GM19395 (cell line): ENCODE measurements at regions not wholly inside any gene's neighbourhood (a gene's known extent, or its start where the extent isn't known, plus 50 kb on each side); places are given as distances from the start of the nearest gene placed in this dataset.

ENCODE experiments used
- ATAC-seq: cut with Tn5 transposase; IDR thresholded peaks from one replicate; pipeline ENCODE4 v1.9.1; 2021; ENCODE audit warnings: mild to moderate bottlenecking, moderate library complexity; ENCODE audit not compliant: unreplicated experiment

DNA sequence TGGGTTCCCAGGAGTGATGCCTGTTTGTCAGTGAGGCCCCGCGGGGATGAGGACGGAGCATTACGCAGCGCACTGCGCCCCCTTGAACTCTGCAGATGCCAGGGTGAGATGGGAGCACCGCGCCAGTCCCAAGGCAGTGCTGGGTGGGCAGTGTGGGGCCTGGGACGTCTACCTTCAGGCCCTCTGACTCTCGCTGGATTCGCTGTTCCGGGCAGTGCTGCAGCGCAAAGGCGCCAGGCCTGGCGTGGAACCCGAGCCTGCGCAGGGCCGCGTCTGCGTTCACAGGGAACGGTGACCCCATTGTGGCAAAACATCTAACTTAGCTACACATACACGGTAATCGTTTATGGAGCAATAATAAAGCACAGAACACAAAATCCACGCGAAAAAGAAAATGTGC is 257.3 kb downstream of the QKI start:
- ATAC-seq: no peak

DNA sequence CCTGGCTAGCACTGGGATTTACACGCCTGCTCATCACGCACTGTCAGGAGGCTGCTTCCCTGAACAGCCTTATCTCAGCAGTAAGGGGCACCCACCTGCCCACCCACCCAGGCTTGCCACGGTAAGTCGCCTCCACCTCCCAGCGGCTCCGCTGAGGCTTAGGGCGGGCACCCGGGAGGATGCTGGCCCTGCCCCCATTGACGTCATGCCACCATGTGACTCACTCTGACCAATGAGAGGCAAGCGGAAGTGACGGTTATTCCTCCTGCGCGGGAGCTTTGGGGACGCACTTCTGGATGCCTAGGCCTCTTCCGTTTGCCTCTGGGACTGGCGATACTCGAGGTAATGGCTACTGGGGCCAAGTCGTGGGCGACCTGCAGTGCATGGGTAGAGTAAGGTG is 256.8 kb downstream of the QKI start:
- no peak for ATAC-seq

DNA sequence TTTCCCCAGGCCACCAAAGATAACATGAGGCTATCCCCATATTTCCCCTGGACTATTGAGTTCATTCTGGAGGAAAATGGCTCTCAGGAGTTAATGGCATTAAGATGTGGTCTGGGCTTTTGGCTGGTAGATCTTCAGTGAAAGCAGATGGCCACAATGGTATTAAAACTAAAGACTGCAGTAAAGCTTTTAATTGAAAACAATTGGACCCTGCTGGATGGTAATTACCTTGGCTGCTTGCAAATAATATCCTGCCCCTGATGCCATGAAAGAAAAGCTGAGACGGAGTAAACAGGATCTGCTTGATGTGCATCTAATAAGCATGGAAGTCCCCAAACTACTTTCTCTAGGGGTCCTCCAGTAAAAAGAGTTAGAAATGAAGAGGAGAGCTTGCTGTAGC is 255.8 kb downstream of the QKI start:
- no peak for ATAC-seq

DNA sequence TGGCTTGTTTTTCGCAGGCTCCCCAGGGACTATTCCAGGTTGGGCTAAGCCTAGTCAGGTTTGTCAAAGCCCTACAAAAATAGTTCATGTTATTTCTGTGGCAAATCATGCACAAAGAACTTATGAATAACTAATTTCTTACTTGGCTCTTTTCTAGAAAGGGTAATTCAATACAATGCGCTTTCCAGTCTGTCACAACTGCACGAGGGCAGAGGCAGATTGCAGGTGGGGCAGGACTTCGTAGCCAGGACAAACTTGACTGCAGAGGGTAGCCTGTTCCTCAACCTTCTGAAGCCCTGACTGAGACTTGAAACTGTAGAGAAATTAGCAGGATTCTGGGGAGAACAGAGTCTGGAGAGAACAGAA is 253.5 kb downstream of the QKI start:
- ATAC-seq: peak; percentile 67

DNA sequence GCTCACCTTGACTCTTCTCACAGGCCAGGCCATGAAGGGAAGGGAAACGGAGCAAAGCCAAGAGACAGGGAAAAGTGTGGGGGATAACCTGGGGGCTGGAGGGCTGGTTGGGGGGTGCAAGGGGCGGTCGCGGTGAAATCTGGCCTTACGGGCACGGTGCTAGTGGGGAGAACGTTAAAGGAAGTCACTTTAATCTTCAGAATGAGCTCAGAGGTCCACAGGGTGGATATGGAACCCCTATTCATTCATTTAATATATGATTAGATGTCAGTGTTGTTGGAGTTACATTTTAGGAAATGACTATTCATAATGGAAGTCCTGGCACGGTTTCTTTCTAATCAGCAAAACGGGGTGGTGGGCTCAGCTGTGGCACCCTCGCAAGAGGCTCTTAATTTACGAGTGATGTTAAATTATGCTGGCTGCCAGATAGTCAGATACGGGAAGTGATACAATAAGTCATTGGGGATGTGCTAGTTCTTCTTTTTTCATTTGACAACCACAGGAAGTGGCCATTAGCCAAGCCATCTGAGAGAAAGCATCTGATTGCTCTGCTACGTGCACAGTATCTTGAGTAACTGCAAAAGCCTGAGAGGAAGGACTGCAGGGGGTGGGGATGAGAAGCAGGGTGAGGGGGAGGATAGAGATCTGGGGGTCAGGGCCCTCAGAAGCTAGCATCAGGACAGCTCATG is 253.0 kb downstream of the QKI start:
- ATAC-seq: peak; percentile 97

DNA sequence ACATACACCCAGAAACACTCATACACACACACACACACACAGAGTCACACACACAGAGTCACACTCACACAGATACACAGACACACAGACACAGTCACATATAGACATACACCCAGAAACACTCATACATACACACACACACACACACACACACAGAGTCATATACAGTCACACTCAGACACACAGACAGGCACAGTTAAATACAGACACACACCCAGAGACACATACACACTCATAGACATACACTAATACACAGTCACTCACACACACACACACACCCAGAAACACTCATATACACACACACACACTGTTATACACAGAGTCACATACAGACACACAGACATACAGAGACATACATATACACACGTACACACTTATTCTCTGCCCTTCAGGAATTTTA is 250.9 kb downstream of the QKI start:
- ATAC-seq: no peak

DNA sequence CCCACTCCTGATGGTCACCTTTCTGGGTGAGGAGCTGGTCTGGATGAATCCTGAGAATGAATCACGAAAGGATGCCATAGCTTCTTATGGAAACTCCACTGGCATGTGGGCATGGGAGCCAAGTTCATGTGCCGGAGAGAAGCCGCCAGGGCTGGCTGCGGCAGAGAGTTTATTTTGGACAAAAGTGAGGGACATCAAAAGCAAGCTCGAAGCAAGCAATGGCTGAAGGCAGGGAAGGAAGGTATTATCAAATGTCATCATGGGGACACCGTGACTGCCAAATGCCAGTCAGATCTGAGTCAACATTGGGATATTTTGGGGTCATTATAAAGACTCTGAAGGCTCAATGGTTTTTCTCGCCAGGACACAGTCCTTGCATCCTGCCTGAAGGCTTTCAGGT is 249.1 kb downstream of the QKI start:
- no peak for ATAC-seq

DNA sequence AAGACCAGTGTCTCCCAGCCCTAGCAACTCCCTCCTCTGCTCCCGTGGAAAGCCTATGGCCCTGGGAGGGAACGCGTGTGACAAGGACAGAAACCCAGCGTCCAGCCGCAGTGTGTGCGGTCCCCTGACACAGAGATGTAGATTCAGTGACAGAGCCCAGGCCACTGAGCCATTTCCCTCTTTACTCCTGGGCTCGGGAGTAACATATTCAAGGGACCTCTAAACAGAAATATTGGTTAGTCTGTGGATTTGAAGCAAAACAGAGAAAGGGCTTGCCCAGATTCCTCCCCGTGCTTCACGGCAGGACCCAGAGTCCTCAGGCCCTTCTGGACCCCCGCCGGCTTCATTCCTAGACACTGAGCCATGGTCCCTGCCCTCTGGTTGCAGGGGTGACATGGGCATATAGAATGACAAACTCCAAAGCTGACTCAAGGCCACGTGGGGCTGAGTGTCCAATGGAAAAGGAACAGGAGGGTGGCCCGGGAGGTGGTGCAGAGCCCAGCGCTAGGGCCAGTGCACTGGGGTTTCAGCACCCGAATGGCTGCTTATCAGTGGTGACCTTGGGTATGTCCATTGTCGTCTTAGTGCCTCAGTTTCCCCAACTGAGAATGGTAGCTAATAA is 248.2 kb downstream of the QKI start:
- ATAC-seq: no peak

DNA sequence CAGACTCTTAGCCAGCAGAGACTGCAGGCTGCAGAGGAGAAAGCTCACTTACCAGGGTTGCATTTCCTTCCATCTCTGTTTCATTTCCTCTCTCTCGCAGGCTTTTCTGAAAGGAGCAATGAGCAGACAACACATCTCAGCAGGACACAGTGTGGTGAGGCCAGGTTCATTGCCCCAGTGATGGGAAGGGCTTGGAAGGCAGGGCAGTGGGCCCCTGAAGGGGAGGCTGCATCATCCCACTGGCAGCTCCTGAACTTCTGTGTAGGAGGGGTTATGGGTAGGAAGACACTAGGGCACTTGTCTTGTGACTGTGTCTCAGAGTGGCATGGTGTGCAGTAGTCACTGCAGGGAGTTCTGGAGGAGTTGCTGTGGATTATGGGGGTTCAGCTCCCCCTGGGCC is 246.8 kb downstream of the QKI start:
- peak; percentile 99 for ATAC-seq

DNA sequence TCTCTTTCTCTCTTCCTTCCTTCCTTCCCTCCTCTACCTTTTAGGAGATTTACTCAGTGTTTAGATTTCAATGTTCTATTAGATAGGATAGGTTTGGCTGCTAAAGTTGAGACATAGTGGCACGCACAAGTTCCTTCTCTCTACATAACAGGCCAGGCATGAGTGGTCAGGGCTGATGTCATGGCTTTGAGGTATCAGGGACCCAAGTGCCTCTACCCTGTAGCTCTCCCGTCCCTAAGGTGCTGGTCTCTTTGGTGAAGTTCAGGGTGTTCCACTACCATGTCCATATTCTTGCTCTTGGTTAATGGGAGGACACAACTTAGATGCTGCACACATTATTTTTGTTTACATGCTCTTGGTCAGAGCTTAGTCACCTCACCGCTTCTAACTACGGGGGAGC is 245.3 kb downstream of the QKI start:
- no peak for ATAC-seq

DNA sequence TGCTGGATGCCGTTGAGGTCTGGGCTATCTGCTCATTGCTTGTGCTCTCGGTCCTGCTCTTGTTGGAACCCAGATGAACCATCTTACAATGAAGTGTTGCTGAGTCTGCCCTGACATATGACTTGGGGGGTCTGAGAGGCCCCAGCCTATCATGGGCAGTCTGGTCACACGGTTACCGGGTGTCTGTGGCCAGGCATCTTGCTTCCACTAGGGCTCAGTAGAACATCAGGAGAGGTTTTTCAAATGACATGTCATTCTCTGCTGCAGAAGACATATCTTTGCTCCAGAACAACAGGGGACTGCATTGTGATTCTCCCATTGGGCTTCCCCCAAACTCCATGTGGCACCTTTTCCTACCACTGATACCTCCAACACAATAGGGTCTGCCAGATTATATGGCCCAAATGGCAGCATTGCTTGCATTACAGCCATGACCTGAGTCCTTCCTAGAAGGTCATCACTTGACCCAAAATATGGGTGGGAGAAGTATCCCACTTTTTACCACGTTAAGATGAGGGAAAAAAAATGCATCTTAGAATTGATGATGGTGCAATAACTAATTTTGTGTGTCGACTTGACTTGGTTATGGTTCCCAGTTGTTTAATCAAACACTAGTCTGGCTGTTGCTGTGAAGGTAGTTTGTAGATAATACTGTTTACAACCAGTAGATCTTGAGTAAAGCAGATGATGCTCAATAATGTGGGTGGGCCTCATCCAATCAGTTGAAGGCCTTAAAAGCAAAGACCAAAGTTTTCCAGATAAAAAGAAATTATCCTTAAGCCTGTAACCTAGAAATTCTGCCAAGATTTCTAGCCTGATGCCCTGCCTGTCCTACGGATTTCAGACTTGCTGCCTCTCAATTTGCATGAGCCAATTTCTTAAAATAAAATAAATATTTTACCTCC is 241.0 kb downstream of the QKI start:
- ATAC-seq: no peak

DNA sequence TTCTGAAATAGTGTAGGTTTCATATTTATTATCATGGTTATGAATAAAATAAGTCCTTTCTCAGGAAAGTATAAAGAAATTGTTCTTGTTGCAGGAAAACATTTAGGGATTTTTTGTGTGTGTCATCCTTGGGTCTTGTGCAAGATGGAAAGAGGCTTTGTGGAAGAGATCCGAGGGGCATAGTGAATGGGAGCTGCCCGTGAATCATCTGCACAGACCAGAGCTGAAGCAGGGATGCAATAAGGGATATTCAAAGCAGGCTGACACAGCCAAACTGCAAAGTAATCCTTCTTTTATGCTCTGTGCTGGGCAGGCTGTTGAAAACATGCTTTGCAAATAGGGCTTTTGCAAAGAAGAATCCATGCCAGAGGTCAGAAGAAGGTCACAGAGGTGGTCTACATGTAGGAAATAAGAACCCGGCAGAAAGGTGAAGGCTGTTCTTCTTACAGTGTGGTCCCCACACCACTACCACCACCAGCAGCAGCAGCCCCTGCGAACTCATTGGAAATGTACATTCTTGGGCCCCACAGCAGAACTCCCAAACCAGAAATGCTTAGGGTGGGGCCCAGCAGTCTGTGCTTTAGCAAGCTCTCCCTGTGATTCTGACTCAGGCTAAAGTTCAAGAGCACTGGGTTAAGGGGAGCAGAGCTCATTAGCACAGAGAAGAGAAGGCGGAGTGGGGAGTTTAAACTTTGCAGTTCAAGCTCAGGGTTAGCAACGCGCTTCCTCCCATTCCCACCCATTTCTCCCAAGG is 237.6 kb downstream of the QKI start:
- no peak for ATAC-seq

DNA sequence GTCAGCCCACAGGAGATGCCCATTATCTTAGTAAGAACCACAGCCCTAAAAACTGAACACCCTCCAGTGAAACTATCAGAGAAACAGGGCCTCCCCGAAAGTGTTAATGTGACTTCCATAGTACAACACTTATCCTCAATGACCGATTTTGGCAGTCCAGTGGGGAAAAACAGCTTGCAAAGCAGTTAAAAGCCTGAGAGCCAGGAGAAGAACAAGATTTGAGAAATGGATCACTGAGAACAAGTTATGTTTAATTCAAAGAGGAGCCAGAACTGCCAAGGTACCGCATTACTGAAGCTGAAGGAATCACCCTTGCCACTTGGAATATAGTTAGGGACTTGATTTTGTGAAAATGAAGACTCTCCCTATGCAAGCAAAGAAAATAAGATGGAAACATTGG is 236.9 kb downstream of the QKI start:
- no peak for ATAC-seq

DNA sequence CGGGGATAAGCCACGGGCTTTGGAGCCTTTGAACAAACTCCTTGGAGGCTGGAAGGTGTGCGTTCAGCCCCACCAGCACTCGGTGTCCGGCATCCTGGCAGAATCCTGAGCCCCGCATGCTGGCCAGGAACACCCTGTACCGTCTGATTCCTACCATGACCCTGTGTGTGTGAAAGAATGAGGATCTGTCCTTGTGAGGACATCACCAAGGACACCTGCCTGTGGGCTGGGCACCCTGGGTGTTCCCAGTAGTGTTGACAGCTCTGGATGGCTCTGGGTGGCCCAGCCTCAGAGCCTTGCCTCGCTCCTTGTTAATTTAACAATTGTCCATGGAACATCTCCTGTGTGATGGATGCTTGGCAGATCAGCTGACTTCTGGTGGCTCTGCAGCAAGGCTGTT is 234.3 kb downstream of the QKI start:
- ATAC-seq: no peak

DNA sequence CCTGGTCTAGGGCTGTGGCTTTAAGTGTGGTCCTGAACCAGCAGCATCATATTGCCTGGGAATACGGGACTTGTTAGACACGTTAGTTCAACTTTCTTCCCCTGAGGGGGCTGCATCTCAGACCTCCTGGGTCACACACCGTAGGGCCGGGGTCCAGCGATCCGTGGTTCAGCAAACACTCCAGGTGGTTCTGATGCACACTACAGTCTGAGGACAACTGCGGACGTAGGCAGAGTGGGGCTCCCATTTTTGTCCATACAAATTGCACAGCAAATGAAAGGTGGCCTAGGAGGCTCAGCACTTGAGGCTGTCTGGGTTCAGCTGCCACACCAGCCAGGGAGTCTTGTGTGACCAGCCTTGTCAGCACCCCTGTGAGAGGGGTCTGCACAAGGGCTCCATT is 233.1 kb downstream of the QKI start:
- no peak for ATAC-seq

DNA sequence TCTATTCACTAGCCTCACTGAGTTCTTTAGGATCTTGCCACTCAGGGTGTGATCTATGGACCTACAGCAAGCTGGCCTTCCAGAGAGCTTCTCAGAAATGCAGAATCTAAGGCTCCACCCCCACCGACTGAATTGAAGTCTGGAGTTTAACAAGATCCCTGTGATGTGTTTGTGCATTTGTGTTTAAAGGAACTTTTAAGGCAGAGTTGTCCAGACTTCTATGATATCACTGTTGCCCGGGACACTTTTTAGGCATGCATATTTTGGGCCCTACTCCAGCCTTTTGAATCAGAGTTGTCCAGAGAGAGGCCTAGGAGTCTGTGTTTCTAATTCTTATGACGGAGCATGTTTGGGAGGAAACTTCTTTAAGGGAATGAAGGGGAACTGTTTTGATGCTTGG is 232.3 kb downstream of the QKI start:
- ATAC-seq: no peak

DNA sequence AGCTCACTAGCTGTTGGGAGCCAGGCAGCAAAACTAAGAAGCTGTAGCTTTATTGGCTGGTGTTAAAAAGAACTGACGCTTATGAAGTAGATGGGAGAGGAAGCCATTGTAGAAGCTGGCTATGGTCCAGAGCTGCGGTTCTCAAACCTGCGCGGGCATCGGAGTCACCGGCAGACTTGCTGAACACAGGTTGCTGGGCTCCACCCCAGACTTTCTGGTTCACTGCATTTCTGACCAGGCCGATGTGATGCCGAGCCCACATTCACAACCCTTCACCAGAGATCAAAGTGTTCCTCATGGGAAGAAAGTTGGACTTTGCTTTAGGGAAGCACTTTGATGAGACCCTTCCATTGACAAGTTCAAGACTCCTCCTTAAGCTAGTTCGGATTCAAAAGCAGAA is 231.6 kb downstream of the QKI start:
- no peak for ATAC-seq

DNA sequence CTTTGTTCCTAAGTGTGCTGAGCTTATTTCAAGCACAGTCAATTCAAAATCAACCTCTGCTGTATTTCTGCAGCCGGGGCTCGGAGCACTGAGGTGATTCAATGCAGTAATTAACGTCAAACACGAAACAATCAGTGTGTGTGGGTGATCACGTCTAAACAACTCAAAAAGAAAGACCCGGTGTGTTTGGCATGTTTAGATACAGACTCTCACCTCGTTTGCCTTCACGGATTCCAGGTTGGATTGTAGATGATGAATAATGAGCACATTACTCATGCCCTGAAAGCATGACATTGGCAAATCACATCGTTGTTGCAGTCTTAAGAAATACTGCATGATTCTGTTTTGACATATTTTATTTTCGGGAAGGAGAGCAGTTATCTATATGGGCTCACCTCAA is 231.0 kb downstream of the QKI start:
- no peak for ATAC-seq

DNA sequence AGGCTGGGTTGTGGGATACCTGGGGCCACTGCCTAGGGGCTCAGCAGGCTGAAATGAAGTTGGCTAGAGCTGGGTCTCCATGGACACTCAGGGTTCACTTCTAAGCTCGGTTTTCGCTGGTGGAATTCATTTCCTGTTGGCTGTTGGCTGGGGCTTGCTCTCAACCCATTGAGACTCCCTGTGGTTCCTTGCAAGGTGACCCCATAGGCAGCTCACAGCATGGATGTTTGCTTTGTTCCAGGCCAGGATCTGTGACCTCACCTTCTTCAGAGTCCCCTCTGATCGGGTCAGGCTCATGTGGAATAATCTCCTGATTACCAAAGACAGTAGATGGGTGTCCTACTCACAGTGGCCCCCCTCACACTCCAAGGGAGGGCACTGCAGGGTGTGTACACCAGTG is 229.3 kb downstream of the QKI start:
- no peak for ATAC-seq

DNA sequence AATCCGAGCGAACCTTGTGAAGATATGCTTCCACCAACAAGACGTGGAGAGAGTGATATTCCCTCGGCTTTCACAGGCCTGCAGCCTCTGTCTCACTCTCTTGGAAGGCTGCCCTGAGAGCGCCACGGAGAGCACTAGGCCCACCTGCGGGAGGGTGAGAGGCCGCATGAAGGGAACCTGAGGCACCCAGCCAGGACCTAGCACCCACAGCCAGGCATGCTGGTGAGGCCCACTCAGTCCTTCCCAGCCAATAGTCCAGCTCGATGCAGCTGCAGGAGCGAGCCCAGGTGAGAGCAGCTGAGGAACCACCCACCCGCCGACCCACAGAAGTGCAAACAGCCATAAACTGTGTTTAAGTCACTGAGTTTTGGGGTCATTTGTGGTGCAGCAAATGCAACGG is 227.2 kb downstream of the QKI start:
- ATAC-seq: no peak

DNA sequence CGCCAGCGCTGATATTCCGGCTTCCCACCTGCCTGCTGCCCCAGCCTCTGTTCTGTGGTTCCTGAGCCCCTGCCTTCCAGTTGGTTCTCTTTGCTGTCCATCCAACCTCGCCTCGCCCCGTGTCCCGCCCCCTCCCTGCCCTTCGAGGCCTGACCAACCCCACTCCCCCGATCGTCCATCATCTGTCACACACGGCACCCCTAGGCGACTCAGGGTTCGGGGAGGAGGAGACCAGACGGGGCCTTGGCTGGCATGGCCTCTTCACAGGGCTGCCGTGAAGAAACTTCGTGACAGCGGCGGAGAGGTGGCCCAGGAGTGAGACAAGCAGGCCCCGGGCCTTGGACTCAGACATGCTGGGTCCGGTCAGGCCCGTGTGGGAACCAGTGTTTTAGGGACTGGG is 226.1 kb downstream of the QKI start:
- no peak for ATAC-seq
